Transverse colon (tissue), 4 donors: ENCODE measurements at regions not wholly inside any gene's neighbourhood (a gene's known extent, or its start where the extent isn't known, plus 50 kb on each side); places are given as distances from the start of the nearest gene placed in this dataset.
"Not testable (repeated sequence)": the region's sequence is repeated elsewhere in the genome, so short reads cannot be mapped to it uniquely, and the experiment has no call there.

Experiments used
- EP300 ChIP-seq: sonication (generic); formaldehyde crosslinking; IDR thresholded peaks from one replicate; pipeline ENCODE4 v1.6.1; 2017; ENCODE audit warnings: antibody characterized with exemption, low read depth
- POLR2A ChIP-seq: fragments of 450-650 bp; IDR thresholded peaks from one replicate; pipeline ENCODE4 v1.6.1; 2016; ENCODE audit warnings: antibody characterized with exemption, mild to moderate bottlenecking, moderate library complexity
- POLR2AphosphoS5 ChIP-seq, 3 donors: sonication (generic); formaldehyde crosslinking; IDR thresholded peaks; one replicate each; pipeline ENCODE4 v1.6.1; 2016; ENCODE audit warnings: antibody characterized with exemption in 3 of 3
- TF ChIP-seq, protein P1 (sequence below), 5 experiments: fragments of 200-600 bp in 3 of 5; fragments of 450-650 bp in 2 of 5; sonication (generic) in 3 of 5; IDR thresholded peaks; 1 replicate in 2 of 5; 2 replicates in 3 of 5; pipeline ENCODE4 v1.5.1; 2016 to 2017; ENCODE audit warnings: antibody characterized with exemption in 5 of 5, inconsistent platforms in 3 of 5, mild to moderate bottlenecking in 2 of 5, moderate library complexity in 1 of 5

DNA sequence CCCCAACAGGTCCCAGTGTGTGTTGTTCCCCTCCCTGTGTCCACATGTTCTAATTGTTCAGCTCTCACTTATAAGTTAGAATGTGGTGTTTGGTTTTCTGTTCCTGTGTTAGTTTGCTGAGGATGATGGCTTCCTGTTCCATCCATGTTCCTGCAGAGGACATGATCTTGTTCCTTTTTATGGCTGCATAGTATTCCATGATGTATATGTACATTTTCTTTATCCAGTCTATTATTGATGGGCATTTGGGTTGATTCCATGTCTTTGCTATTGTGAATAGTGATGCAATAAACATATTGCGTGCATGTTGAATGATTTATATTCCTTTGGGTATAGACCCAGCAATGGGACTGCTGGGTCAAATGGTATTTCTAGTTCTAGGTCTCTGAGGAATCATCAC lies 130.0 kb downstream of the RASSF10 start:
- TF ChIP-seq EP300; POLR2A; POLR2AphosphoS5 (IDR thresholded peaks at IDR 0.05): not testable (repeated sequence)
- TF ChIP-seq, protein P1, sequence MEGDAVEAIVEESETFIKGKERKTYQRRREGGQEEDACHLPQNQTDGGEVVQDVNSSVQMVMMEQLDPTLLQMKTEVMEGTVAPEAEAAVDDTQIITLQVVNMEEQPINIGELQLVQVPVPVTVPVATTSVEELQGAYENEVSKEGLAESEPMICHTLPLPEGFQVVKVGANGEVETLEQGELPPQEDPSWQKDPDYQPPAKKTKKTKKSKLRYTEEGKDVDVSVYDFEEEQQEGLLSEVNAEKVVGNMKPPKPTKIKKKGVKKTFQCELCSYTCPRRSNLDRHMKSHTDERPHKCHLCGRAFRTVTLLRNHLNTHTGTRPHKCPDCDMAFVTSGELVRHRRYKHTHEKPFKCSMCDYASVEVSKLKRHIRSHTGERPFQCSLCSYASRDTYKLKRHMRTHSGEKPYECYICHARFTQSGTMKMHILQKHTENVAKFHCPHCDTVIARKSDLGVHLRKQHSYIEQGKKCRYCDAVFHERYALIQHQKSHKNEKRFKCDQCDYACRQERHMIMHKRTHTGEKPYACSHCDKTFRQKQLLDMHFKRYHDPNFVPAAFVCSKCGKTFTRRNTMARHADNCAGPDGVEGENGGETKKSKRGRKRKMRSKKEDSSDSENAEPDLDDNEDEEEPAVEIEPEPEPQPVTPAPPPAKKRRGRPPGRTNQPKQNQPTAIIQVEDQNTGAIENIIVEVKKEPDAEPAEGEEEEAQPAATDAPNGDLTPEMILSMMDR (IDR thresholded peaks at IDR 0.05) = not testable (repeated sequence)
